Naive thymus-derived CD8-positive, alpha-beta T cell (primary cell): ENCODE measurements at regions not wholly inside any gene's neighbourhood (a gene's known extent, or its start where the extent isn't known, plus 50 kb on each side); places are given as distances from the start of the nearest gene placed in this dataset.

Source experiments
- ATAC-seq, 2 donors: fragments of 150-1000 bp; cut with Tn5 transposase in 1 of 2; sonication (Bioruptor Pico), chemical (Tn5 transposase) in 1 of 2; 1 replicate in 1 of 2; 2 replicates in 1 of 2; pipeline ENCODE4 v1.10.0; 2021; ENCODE audit warnings: mild to moderate bottlenecking in 2 of 2, moderate library complexity in 2 of 2
- POLR2A ChIA-PET: fragments of 350-600 bp; sonication (Branson Sonifier 250); formaldehyde crosslinking; loops from one replicate; lab custom pipeline; 2021; ENCODE audit warnings: antibody characterized with exemption; lab: Charles Lee
- DNase-seq, 10 donors: peaks; one replicate each; pipeline versions ENCODE4 v3.0.0 to v3.0.0-alpha.2; 2020 to 2022
- H3K27ac Mint-ChIP-seq, 10 donors: one replicate each; pipeline ENCODE4 v1.8.0; 2020 to 2022; ENCODE audit warnings: mild to moderate bottlenecking in 10 of 10, mixed read lengths in 10 of 10, moderate library complexity in 4 of 10, inconsistent platforms in 1 of 10
- H3K27me3 Mint-ChIP-seq, 5 donors: one replicate each; pipeline ENCODE4 v1.8.0; 2021 to 2022; ENCODE audit warnings: mixed read lengths in 5 of 5
- H3K36me3 Mint-ChIP-seq, 3 donors: one replicate each; pipeline ENCODE4 v1.8.0; 2020 to 2022; ENCODE audit warnings: mixed read lengths in 3 of 3, mild to moderate bottlenecking in 2 of 3, inconsistent platforms in 1 of 3
- H3K4me1 Mint-ChIP-seq, 4 donors: one replicate each; pipeline ENCODE4 v1.8.0; 2021 to 2022; ENCODE audit warnings: mixed read lengths in 4 of 4
- H3K4me3 Mint-ChIP-seq, 10 donors: one replicate each; pipeline ENCODE4 v1.8.0; 2020 to 2022; ENCODE audit warnings: mild to moderate bottlenecking in 10 of 10, mixed read lengths in 10 of 10, moderate library complexity in 6 of 10, inconsistent platforms in 1 of 10
- H3K9me3 Mint-ChIP-seq, 9 donors: one replicate each; pipeline ENCODE4 v1.8.0; 2020 to 2022; ENCODE audit warnings: mixed read lengths in 9 of 9, mild to moderate bottlenecking in 3 of 9, inconsistent platforms in 1 of 9, moderate library complexity in 1 of 9

DNA sequence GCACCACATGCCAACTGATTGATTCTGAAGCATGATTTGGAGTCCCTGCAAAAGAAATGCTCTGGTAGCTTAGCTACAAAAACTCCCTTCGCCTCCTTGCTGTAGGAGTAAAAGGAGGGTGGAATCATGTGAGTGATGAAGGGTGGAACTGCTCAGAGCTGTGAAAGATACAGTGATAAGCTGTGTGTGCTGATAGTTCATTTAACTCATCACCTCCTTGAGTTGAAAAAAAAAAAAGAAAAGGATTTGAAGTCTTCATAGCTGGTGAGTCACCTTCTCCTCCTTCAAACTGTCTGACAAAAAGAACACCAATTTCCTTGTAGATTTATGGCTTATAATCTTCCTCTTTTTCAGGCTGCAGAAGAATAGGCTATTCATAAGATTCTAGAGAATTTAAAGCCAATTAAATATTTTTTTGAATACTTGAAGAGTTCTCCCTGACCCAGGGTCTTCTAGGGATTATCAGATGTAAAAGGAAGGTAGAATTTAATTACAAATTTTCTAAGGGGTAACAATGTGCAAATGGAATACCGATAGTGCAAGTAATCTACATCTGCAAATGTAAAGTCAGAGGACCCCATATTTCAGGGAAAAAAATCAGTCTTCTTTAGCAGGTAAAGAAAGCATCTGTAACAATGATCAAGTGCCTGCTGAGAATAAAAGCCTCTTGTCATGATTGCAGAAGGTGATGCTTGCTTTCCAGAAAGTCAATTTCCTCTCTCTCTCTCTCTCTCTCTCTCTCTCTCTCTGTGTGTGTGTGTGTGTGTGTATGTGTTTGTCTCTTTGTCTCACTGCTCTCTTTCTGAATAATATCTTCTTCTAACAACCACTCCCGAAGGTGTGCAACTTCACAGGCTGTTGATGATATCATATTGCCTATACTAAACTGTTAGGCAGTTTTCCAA, 208.8 kb upstream of the VEGFC start:
- Mint-ChIP-seq H3K4me3 (no peak overlapping the region), H3K4me1 (no peaks in the 10 kb centered on the region), H3K27ac (no peak overlapping the region), H3K9me3 (peaks cover 0 to 9% (median 1%) of the 10 kb centered on the region in 9 donors), H3K36me3 (no peaks in the 10 kb centered on the region), H3K27me3 (no peaks in the 10 kb centered on the region)
- ATAC-seq (no peak), DNase-seq (no peak)
- POLR2A ChIA-PET = no interaction called here

DNA sequence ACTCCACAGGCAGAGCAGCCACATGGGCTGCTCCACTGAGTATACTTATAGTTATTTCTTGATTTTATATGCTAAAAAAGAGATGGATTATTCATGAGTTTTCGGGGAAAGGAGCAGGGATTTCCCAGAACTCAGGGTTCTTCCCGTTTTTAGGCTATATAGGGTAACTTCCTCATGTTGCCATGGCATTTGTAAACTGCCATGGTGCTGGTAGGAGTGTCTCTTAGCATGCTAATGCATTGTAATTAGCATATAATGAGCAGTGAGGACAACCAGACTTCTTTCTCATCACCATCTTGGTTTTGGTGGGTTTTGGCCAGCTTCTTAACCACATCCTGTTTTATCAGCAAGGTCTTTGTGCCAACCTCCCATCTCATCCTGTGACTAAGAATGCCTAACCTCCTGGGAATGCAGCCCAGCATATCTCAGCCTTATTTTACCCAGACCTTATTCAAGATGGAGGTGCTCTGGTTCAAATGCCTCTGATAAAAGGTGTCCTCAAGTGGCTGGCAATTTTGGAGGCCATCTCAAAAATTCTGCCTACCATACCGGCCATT, 213.0 kb upstream of the VEGFC start:
- no peak for ATAC-seq
- no peak overlapping the region for H3K4me3 Mint-ChIP-seq

DNA sequence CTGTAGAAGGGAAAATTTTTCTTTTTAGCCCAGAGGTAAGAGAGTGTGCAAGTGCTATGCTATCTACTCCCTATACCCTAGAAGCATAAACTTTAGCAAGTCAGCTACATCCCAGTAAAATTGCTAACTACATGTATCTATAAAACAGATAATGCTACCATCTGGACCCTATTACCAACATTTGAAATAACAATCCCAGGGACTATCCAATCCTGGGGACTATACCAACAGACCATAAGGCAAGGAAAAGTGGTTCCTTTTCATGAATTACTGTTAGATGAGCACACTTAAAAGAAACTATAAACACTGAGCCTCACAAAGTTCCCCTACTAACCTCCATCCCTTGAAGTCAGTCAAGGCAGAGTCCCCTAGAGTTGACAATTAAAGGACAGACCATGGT, 213.6 kb upstream of the VEGFC start:
- Mint-ChIP-seq H3K27me3 (peaks cover 0 to 4% (median 0%) of the 10 kb centered on the region in 5 donors), H3K4me1 (no peaks in the 10 kb centered on the region), H3K36me3 (no peaks in the 10 kb centered on the region), H3K27ac (no peak overlapping the region), H3K4me3 (no peak overlapping the region), H3K9me3 (peaks cover 0 to 6% (median 0%) of the 10 kb centered on the region in 9 donors)
- DNase-seq (no peak), ATAC-seq (no peak)
- POLR2A ChIA-PET = no interaction called here

More for the DNA sequence above, 213.0 kb upstream of the VEGFC start:
- DNase-seq = no peak
- Mint-ChIP-seq H3K4me1 (no peaks in the 10 kb centered on the region), H3K36me3 (no peaks in the 10 kb centered on the region), H3K27ac (no peak overlapping the region), H3K9me3 (peaks cover 0 to 6% (median 0%) of the 10 kb centered on the region in 9 donors), H3K27me3 (peaks cover 0 to 4% (median 0%) of the 10 kb centered on the region in 5 donors)
- POLR2A ChIA-PET = no interaction called here

DNA sequence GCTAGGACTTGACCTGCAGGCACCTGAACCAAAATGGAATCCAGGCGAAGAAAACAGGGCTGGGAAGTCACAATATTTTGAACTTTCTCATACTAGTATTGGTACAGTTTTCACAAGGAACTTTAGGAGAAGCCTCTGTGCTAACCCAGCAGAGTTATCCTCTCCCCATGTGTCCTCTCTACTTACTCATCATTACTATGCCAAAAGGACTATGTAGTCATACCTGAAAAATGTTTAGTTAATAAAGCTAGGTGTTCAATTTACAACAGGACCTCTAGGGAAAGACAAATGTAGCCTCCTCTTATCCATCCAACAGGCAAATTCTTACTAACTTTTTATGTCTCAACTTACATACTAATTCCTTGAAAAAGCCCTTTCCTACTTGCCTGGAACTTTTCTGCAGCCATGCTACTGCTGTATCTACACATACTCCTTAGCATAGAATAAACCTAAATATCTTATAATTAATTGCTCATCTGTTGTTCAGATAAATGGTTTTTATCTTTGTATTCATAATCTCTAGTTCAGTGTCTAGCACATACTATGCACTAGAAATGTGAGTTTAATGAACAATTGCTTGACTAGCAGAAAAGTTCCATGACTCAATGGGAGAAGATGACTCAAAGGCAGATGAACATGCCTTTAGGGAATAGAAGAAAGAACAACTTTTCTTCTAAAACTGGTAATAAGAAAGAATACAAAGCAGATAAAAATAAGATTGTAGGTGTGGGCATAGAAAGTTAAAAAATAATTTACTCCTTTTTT, 215.5 kb upstream of the VEGFC start:
- ATAC-seq = no peak

DNA sequence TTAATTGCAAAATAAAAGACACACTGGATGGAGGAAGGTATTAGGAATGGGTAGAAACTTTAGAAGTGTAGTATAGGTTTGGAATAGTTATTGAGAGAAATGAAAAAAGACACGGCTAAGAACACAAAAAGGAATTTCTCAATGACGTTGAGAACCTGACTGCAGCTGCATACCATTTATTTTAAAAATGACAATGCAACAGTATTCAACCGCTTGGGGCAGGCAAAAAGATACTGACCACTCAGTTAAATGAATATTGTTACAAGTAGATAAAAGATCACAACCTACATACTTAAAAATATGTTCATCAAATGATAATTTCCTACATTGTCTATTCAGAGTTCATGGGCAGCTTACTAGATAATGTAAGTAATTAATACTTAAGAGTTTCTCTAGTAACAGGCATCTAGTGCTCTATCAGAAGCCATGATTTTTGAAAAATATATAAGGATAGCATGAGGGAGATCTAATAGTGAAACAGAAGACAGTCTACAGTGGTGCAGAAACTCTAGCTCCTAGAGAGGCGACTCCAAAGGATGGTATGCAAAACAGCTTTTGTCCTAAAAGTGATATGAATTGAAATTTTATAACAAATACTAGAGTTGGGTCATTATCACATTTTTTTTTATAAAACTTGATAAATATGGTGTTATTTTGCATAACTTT, 216.2 kb upstream of the VEGFC start:
- H3K4me1 Mint-ChIP-seq = no peaks in the 10 kb centered on the region
- peaks cover 0 to 19% (median 13%) of the 10 kb centered on the region in 9 donors for H3K9me3 Mint-ChIP-seq
- peaks cover 0 to 4% (median 0%) of the 10 kb centered on the region in 5 donors for H3K27me3 Mint-ChIP-seq
- ATAC-seq (no peak), DNase-seq (no peak)
- H3K4me3 Mint-ChIP-seq = no peak overlapping the region
- no peaks in the 10 kb centered on the region for H3K36me3 Mint-ChIP-seq
- POLR2A ChIA-PET = no interaction called here
- no peak overlapping the region for H3K27ac Mint-ChIP-seq

More for the DNA sequence above, 215.5 kb upstream of the VEGFC start:
- DNase-seq = no peak
- POLR2A ChIA-PET = no interaction called here
- H3K36me3 Mint-ChIP-seq = no peaks in the 10 kb centered on the region
- H3K27ac Mint-ChIP-seq = no peak overlapping the region
- H3K4me3 Mint-ChIP-seq = no peak overlapping the region
- H3K27me3 Mint-ChIP-seq = peaks cover 0 to 4% (median 0%) of the 10 kb centered on the region in 5 donors
- no peaks in the 10 kb centered on the region for H3K4me1 Mint-ChIP-seq
- H3K9me3 Mint-ChIP-seq = peaks cover 0 to 15% (median 9%) of the 10 kb centered on the region in 9 donors

DNA sequence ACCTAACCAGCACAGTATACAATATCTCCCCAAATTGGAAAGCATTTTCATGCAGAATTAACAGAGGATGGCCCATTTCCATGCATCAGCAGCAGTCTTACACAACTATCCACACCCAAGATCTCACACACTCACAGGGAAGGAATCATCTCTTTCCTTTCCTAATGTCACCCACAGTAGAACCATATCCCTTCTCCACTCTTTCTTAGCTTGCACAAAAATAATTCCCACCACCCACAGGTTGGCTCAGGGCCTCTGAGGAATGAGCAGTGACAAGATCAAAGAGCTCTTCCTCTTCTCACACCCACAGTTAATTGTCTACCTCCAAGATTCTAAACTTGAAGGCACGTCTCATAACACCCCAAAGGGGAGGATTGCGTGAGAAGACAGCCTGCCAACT, 217.7 kb upstream of the VEGFC start:
- no peaks in the 10 kb centered on the region for H3K36me3 Mint-ChIP-seq
- peaks cover 0 to 26% (median 16%) of the 10 kb centered on the region in 9 donors for H3K9me3 Mint-ChIP-seq
- POLR2A ChIA-PET = no interaction called here
- peaks cover 0 to 4% (median 0%) of the 10 kb centered on the region in 5 donors for H3K27me3 Mint-ChIP-seq
- no peak overlapping the region for H3K27ac Mint-ChIP-seq
- no peak for DNase-seq
- no peak overlapping the region for H3K4me3 Mint-ChIP-seq
- ATAC-seq = no peak
- no peaks in the 10 kb centered on the region for H3K4me1 Mint-ChIP-seq

DNA sequence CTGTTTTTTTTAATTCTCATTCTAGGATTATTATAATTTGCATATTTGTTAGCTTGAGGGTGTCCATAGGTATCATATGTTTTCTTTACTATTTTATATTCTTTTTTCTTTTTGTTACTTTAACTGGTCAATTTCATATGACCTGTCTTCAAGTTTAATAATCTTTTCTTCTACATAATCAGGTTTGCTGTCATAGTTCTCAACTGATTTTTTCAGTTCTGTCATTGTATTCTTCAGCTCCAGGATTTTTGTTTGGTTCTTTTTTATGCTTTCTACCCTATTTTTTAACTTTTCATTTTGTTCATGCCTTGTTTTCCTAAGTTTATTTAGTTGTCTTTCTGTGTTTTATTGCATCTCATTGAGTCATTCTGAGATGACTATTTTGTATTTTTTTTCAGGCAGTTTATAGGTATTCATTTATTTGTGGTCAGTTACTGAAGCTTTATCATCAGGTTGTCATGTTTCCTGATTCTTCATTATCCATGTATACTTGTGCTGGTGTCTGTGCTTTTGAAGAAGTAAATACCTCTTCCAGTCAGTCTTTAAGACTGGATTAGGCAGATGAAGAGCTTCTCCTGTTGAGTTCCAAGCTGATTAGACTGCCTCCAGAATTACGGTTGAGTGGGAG, 220.3 kb upstream of the VEGFC start:
- Mint-ChIP-seq H3K9me3 (peaks cover 0 to 33% (median 17%) of the 10 kb centered on the region in 9 donors), H3K36me3 (no peaks in the 10 kb centered on the region), H3K27me3 (peaks cover 0 to 14% (median 0%) of the 10 kb centered on the region in 5 donors), H3K27ac (no peak overlapping the region), H3K4me3 (no peak overlapping the region), H3K4me1 (no peaks in the 10 kb centered on the region)
- no peak for ATAC-seq
- POLR2A ChIA-PET = no interaction called here
- no peak for DNase-seq

DNA sequence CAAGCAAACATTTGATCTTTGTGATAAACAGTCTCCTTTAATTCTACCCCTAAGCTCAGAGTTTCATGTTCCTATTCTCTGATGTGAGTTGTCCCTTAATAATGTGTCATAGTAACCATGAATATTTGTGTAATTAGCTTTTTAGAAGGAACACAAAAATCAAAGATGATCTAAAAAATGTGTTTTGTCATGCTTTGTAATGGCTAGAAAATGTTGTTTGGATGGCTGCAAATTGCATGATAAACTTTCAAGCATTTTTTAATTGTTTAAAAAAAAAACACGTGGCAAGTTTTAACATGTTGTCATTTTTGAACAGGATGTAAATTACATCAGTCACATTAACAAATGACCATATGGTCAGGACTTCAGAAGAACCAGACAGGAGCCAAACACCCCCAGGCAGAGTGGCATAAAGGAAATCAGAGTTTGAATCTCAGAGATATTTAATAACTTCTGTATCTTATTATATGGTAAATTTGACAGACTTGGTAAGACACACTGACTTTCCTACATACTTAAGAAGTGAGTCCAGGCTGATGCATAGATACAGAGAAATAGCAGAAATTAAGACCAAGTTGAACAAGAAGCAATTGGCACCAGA, 223.9 kb upstream of the VEGFC start:
- ATAC-seq (no peak), DNase-seq (no peak)
- H3K9me3 Mint-ChIP-seq = peaks cover 0 to 45% (median 25%) of the 10 kb centered on the region in 9 donors
- H3K4me3 Mint-ChIP-seq = no peak overlapping the region
- POLR2A ChIA-PET = no interaction called here
- H3K27ac Mint-ChIP-seq = no peak overlapping the region
- H3K27me3 Mint-ChIP-seq = peaks cover 0 to 17% (median 0%) of the 10 kb centered on the region in 5 donors
- H3K4me1 Mint-ChIP-seq = no peaks in the 10 kb centered on the region
- no peaks in the 10 kb centered on the region for H3K36me3 Mint-ChIP-seq

DNA sequence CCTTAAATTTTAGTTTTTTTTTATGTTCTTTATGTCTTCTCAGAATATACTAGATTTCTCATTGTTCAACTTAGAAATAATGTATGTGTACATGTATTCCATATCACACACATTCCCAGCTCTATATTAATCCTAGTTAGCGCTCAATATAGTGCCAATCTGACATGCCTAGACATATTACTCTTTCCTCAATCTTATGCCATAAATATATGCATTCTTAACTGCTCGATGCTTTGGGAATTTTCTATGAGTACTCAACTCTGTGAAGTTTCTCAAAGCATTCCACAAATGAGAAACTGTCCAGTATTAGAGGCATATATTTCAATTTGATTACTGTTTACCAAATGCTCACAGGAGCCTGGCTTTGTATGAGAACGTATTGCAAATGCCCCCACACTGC, 231.2 kb upstream of the VEGFC start:
- Mint-ChIP-seq H3K4me3 (no peak overlapping the region), H3K27ac (no peak overlapping the region), H3K27me3 (no peaks in the 10 kb centered on the region), H3K9me3 (peaks cover 0 to 30% (median 9%) of the 10 kb centered on the region in 9 donors), H3K36me3 (no peaks in the 10 kb centered on the region), H3K4me1 (no peaks in the 10 kb centered on the region)
- POLR2A ChIA-PET = no interaction called here
- ATAC-seq (no peak), DNase-seq (no peak)

DNA sequence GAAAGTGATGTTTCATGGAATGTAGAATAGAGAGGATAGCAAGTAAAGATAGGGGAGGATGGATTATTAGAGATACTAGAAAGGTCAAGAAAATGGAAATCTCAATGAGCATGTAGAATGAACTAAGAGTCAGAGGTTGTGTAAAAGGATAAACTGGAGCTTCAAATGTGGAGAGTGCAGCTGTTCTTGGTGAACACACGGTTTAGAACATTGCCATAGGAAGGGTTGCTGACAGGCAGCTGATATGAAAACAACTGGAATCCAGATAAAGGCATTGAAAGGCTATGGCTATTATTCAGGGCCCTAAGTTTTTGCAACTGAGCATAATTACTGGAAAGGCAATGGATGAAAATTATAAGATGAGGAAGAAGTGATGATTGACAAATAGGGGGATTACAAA, 239.6 kb upstream of the VEGFC start:
- H3K27ac Mint-ChIP-seq = no peak overlapping the region
- no peak for ATAC-seq
- H3K36me3 Mint-ChIP-seq = no peaks in the 10 kb centered on the region
- DNase-seq = no peak
- no peak overlapping the region for H3K4me3 Mint-ChIP-seq
- no peaks in the 10 kb centered on the region for H3K9me3 Mint-ChIP-seq
- POLR2A ChIA-PET = no interaction called here
- no peaks in the 10 kb centered on the region for H3K4me1 Mint-ChIP-seq
- H3K27me3 Mint-ChIP-seq = peaks cover 0 to 4% (median 0%) of the 10 kb centered on the region in 5 donors

DNA sequence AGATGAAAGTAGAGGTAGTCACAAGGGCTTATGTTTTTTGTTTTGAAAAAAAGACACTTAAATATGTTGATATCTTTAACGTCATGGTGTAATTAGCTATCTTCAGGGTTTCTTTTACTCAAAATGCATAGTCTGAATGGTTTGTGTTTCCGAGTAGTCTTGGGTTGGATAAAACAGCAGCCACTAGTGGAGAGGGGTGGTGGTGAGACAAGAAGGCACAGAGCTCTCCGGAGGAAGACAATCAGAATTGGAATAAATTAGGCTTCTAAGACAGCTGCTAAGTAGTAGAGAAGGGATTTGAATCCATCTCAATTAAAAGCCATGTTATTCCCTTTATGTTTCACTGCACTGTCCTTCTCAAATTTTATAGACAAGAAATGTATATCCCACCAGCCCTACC, 240.4 kb upstream of the VEGFC start:
- no peaks in the 10 kb centered on the region for H3K36me3 Mint-ChIP-seq
- ATAC-seq (no peak), DNase-seq (no peak)
- H3K27ac Mint-ChIP-seq = no peak overlapping the region
- peaks cover 0 to 8% (median 3%) of the 10 kb centered on the region in 5 donors for H3K27me3 Mint-ChIP-seq
- POLR2A ChIA-PET = no interaction called here
- H3K4me3 Mint-ChIP-seq = no peak overlapping the region
- peaks cover 0 to 3% (median 0%) of the 10 kb centered on the region in 9 donors for H3K9me3 Mint-ChIP-seq
- no peaks in the 10 kb centered on the region for H3K4me1 Mint-ChIP-seq

DNA sequence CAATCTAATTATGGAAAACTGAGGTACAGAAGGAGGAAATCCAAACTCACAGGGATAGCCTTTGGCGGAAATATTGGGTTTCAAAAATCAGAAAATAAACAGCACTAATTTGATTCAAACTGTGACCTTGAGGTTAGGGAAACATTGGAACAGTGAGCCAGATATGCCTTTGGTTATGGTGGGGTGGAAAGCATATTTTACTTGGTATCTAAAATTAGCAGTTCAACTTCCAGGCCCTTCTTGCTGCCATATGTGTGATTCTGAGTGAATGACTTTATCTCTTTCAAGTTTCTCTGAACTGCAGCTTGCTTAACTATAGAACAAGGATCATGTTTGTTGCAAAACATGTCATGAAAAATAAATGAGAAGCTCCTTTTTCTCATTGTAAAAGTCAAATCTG, 240.9 kb upstream of the VEGFC start:
- ATAC-seq (no peak), DNase-seq (no peak)
- POLR2A ChIA-PET = no interaction called here
- H3K27ac Mint-ChIP-seq = no peak overlapping the region
- H3K27me3 Mint-ChIP-seq = peaks cover 0 to 8% (median 3%) of the 10 kb centered on the region in 5 donors
- no peaks in the 10 kb centered on the region for H3K4me1 Mint-ChIP-seq
- peaks cover 0 to 3% (median 0%) of the 10 kb centered on the region in 9 donors for H3K9me3 Mint-ChIP-seq
- H3K4me3 Mint-ChIP-seq = no peak overlapping the region
- no peaks in the 10 kb centered on the region for H3K36me3 Mint-ChIP-seq
